PFSK-1 (cell line): ENCODE measurements at regions not wholly inside any gene's neighbourhood (a gene's known extent, or its start where the extent isn't known, plus 50 kb on each side); places are given as distances from the start of the nearest gene placed in this dataset.

Source experiments
- FOXP2 ChIP-seq: optimal IDR thresholded peaks from 2 replicates; pipeline ENCODE3; 2011; ENCODE audit warnings: borderline replicate concordance, control low read depth, inconsistent platforms; ENCODE audit not compliant: insufficient read depth; ENCODE audit errors: extremely low read length, extremely low read depth
- POLR2AphosphoS5 ChIP-seq: IDR thresholded peaks from 2 replicates; pipeline ENCODE4 v1.6.1; 2012; ENCODE audit warnings: low read depth, mild to moderate bottlenecking, control low read depth, low read length, moderate library complexity
- SIN3A ChIP-seq: IDR thresholded peaks from 2 replicates; pipeline ENCODE4 v1.6.1; 2012; ENCODE audit warnings: mild to moderate bottlenecking, low read length, moderate library complexity, borderline replicate concordance; ENCODE audit not compliant: insufficient read depth
- TAF1 ChIP-seq: IDR thresholded peaks from 2 replicates; pipeline ENCODE4 v1.6.1; 2012; ENCODE audit warnings: low read length, control low read depth, borderline replicate concordance; ENCODE audit not compliant: insufficient read depth

DNA sequence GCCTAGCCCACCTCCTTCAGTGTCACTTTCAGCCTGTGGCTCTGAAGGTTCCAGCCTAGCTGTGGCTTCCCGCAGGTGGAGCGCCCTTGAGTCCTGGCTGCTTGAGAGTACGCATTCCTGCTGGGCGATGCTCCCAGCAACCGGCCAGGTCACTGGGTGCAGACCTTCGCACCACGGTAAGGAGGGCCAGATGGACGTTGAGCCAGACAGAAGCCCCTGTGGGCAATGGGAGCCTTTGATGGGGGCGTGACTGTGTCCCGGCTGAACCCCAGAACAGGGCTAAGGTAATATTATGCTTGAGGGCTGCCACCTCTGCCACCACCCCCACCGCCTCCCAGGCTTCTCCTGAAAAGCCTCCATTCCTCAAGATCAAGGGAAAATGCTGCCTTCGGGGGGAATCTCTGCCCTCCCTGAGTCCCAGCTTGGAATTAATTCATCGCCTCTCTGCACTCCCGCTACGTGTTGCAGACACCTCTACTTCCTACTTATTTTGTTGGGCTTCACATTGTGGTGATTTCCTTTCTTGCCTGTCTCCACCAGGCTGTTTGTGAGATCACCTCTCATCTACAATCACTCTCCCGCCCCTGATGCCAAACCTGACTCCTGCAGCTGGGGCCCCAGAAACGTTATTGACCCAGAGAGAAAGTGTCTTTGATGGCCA, 144.9 kb upstream of the NECTIN1 start:
- TF ChIP-seq SIN3A (no peak), POLR2AphosphoS5 (no peak), TAF1 (no peak), FOXP2 (no peak)
